Gastroesophageal sphincter (tissue), 4 donors: ENCODE measurements at regions not wholly inside any gene's neighbourhood (a gene's known extent, or its start where the extent isn't known, plus 50 kb on each side); places are given as distances from the start of the nearest gene placed in this dataset.

Experiments used
- ATAC-seq: fragments of 150-250 bp; one replicate; pipeline ENCODE4 v1.9.1; 2016; ENCODE audit warnings: mild to moderate bottlenecking, moderate library complexity
- H3K27ac ChIP-seq, 4 donors: fragments of 200-600 bp; sonication (generic) in 3 of 4; 1 replicate in 3 of 4; 2 replicates in 1 of 4; pipeline ENCODE4 v1.5.1; 2016 to 2019
- H3K27me3 ChIP-seq: fragments of 200-600 bp; sonication (generic); one replicate; pipeline ENCODE4 v1.5.1; 2019
- H3K36me3 ChIP-seq, 2 donors: fragments of 200-600 bp; sonication (generic); one replicate each; pipeline ENCODE4 v1.5.1; 2019; ENCODE audit warnings: control low read depth in 1 of 2
- H3K4me1 ChIP-seq, 3 donors: fragments of 200-600 bp; sonication (generic); 1 replicate in 2 of 3; 2 replicates in 1 of 3; pipeline ENCODE4 v1.5.1; 2016 to 2019; ENCODE audit warnings: control low read depth in 2 of 3
- H3K4me3 ChIP-seq, 2 donors: fragments of 200-600 bp; sonication (generic); one replicate each; pipeline ENCODE4 v1.5.1; 2019; ENCODE audit warnings: mild to moderate bottlenecking in 1 of 2, moderate library complexity in 1 of 2
- H3K9me3 ChIP-seq, 3 donors: fragments of 200-600 bp; sonication (generic); one replicate each; pipeline ENCODE4 v1.5.1; 2017 to 2019; ENCODE audit warnings: control low read depth in 2 of 3
- CTCF ChIP-seq, 4 experiments: fragments of 200-600 bp in 2 of 4; fragments of 450-650 bp in 2 of 4; sonication (generic) in 1 of 4; IDR thresholded peaks; one replicate each; pipeline ENCODE4 v1.5.1; 2017 to 2019; ENCODE audit warnings: antibody characterized with exemption in 4 of 4, mild to moderate bottlenecking in 2 of 4, moderate library complexity in 2 of 4
- EP300 ChIP-seq: sonication (generic); formaldehyde crosslinking; IDR thresholded peaks from one replicate; pipeline ENCODE4 v1.6.1; 2017; ENCODE audit warnings: antibody characterized with exemption, mild to moderate bottlenecking
- POLR2A ChIP-seq, 2 donors: fragments of 450-650 bp; IDR thresholded peaks; one replicate each; pipeline ENCODE4 v1.6.1; 2017; ENCODE audit warnings: antibody characterized with exemption in 2 of 2, mild to moderate bottlenecking in 2 of 2, moderate library complexity in 1 of 2
- POLR2AphosphoS5 ChIP-seq: sonication (generic); formaldehyde crosslinking; IDR thresholded peaks from one replicate; pipeline ENCODE4 v1.6.1; 2017; ENCODE audit warnings: antibody characterized with exemption
- WGBS, 2 donors: methylation state at CpG; one replicate each; pipeline ENCODE4 v1.1.5; 2018; ENCODE audit warnings: low coverage in 1 of 2; 5-methylcytosine and 5-hydroxymethylcytosine counted together

GRCh38 chr5:53361708-53362107 lies 118.7 kb upstream of the FST start:
- Histone ChIP-seq H3K36me3 (no peaks in the 10 kb centered on the region), H3K4me3 (no peak overlapping the region), H3K9me3 (no peaks in the 10 kb centered on the region), H3K4me1 (no peaks in the 10 kb centered on the region), H3K27me3 (no peaks in the 10 kb centered on the region), H3K27ac (no peak overlapping the region)
- TF ChIP-seq POLR2A (IDR thresholded peaks at IDR 0.05) (no peak), EP300 (no peak), CTCF (IDR thresholded peaks at IDR 0.05) (no peak), POLR2AphosphoS5 (no peak)
- ATAC-seq = no peak
- 75 to 79% methylated on average over 4 of the region's 4 CpGs for WGBS, 2 donors

GRCh38 chr5:53362521-53362941 lies 117.9 kb upstream of the FST start:
- no peaks in the 10 kb centered on the region for H3K36me3 ChIP-seq
- no peaks in the 10 kb centered on the region for H3K9me3 ChIP-seq
- H3K4me1 ChIP-seq = no peaks in the 10 kb centered on the region
- TF ChIP-seq EP300 (no peak), POLR2AphosphoS5 (no peak), CTCF (IDR thresholded peaks at IDR 0.05) (no peak), POLR2A (IDR thresholded peaks at IDR 0.05) (no peak)
- no peak for ATAC-seq
- 62 to 83% methylated on average over 5 of the region's 5 CpGs for WGBS, 2 donors
- no peak overlapping the region for H3K4me3 ChIP-seq
- no peaks in the 10 kb centered on the region for H3K27me3 ChIP-seq
- no peak overlapping the region for H3K27ac ChIP-seq

DNA sequence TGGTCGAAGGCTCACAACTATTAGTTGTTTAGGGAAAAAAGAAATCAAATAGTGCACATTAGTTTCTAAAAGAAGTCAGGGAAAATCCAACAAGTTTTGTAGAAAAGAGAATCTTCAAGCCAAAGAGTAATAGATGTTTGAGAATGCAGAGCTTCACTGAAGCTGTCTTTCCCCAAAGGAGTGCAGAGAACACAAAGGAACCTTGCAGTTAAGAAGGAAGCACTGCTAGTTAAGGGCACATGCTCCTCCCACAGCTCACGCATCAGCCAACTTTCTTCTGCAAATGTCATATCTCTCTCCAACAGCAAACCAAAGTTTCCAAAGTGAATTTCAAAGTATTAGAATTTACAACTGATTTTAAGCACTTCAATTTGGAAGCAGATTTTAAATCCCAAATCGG lies 116.4 kb upstream of the FST start:
- Histone ChIP-seq H3K4me3 (no peak overlapping the region), H3K4me1 (no peaks in the 10 kb centered on the region), H3K27me3 (no peaks in the 10 kb centered on the region), H3K9me3 (no peaks in the 10 kb centered on the region), H3K27ac (no peak overlapping the region), H3K36me3 (no peaks in the 10 kb centered on the region)
- TF ChIP-seq POLR2A (IDR thresholded peaks at IDR 0.05) (no peak), CTCF (IDR thresholded peaks at IDR 0.05) (no peak), EP300 (no peak), POLR2AphosphoS5 (no peak)
- ATAC-seq = no peak
- WGBS, 2 donors = 44 to 45% methylated on average over 3 of the region's 3 CpGs

DNA sequence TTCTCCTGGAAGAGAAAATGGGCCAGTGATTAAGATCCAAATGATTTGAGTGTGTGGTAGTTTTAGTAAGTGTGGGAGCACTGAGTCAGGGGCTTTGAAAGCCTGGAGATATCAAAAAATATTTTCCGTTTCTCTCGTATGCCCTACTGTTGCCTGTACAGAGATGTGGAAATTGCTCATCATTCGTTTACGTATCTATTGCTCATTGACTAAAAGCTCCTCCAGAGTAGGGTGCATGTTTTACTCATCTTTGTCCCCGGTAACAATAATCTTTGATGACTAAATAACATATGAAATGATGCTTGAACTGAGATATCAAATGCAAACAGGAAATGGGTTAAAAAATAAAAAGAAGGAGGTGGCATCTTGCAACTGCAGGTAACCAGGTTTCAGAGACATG lies 114.2 kb upstream of the FST start:
- Histone ChIP-seq H3K4me1 (no peaks in the 10 kb centered on the region), H3K9me3 (no peaks in the 10 kb centered on the region), H3K27ac (no peak overlapping the region), H3K4me3 (no peak overlapping the region), H3K27me3 (no peaks in the 10 kb centered on the region), H3K36me3 (no peaks in the 10 kb centered on the region)
- TF ChIP-seq CTCF (IDR thresholded peaks at IDR 0.05) = no peak
- TF ChIP-seq EP300 = no peak
- no peak for TF ChIP-seq POLR2A (IDR thresholded peaks at IDR 0.05)
- no peak for TF ChIP-seq POLR2AphosphoS5
- 93 to 95% methylated on average over 5 of the region's 5 CpGs for WGBS, 2 donors
- ATAC-seq = no peak

DNA sequence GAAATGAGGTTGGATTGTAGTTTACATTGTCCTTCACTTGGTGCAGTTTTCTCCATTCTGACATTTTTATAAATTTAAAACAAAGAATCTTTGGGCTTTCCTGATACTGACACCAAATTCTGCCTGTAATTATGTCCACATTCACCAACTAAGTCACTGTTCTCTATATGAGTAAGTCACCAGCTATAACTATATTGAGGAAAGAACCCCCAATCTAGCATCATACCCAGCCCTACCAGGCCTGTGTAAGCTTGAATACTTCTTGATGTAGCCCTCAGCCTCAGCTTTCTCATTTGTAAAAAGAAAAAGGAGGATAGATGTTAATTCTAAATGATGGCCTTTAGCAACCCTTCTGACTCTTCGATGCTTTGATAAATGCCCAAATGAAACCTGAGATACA lies 112.7 kb upstream of the FST start:
- TF ChIP-seq POLR2A (IDR thresholded peaks at IDR 0.05) = no peak
- no peak for TF ChIP-seq EP300
- no peak for TF ChIP-seq CTCF (IDR thresholded peaks at IDR 0.05)
- no peak for TF ChIP-seq POLR2AphosphoS5
- H3K36me3 ChIP-seq = no peaks in the 10 kb centered on the region

More for the DNA sequence above, 112.7 kb upstream of the FST start:
- no peak overlapping the region for H3K27ac ChIP-seq
- no peaks in the 10 kb centered on the region for H3K9me3 ChIP-seq
- no peak for ATAC-seq
- H3K27me3 ChIP-seq = no peaks in the 10 kb centered on the region
- H3K4me3 ChIP-seq = no peak overlapping the region
- H3K4me1 ChIP-seq = no peaks in the 10 kb centered on the region
- 86 to 100% methylated on average over 1 of the region's 1 CpG for WGBS, 2 donors
